ENCODE measurements at regions not wholly inside any gene's neighbourhood (a gene's known extent, or its start where the extent isn't known, plus 50 kb on each side); places are given as distances from the start of the nearest gene placed in this dataset.

DNA sequence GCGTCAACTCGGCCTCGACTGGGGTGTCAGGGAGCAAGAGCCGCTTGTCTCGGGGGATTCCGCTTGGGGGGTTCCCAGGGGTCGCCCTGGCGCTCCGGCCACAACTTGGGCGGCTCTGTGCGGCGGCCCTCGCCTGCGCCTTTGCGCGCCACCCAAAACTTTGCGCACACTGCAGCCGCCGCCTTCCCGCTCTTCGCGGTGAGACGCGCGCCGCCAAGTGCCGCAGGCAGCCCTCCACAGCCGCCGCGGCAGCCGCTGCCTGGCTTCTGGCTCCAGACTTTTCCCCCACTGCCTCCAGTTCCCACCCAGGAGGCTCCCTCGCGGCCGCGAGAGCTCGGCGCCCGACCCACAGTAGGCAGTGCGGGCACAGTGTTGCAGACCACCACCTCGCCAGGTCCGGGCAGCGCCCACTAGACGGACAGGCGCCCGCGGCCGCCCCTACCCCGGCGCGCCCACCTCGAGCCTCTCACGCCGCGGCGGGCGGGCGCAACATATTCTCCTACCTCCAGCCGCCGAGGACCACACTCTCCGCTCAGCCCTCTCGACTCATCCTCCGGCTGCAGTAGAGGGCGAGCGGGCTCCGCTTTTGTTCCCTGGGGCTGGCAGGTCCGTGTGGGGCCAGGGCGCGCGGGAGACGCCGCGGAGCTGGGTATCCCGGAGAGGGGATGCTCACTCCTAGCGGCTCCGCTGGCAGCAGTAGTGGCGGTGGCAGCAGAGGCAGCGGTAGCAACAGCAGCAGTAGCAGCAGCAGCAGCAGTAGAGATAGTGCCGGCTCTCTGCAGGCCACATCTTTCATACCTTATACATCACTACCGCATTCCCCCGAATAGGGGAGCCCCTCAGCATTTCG is 296.6 kb downstream of the OMA1 start:
- TF ChIP-seq, protein P1, sequence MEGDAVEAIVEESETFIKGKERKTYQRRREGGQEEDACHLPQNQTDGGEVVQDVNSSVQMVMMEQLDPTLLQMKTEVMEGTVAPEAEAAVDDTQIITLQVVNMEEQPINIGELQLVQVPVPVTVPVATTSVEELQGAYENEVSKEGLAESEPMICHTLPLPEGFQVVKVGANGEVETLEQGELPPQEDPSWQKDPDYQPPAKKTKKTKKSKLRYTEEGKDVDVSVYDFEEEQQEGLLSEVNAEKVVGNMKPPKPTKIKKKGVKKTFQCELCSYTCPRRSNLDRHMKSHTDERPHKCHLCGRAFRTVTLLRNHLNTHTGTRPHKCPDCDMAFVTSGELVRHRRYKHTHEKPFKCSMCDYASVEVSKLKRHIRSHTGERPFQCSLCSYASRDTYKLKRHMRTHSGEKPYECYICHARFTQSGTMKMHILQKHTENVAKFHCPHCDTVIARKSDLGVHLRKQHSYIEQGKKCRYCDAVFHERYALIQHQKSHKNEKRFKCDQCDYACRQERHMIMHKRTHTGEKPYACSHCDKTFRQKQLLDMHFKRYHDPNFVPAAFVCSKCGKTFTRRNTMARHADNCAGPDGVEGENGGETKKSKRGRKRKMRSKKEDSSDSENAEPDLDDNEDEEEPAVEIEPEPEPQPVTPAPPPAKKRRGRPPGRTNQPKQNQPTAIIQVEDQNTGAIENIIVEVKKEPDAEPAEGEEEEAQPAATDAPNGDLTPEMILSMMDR (IDR thresholded peaks at IDR 0.05), result no peak
- TF ChIP-seq EP300 (IDR thresholded peaks at IDR 0.05), result no peak
